AG04450 (cell line): ENCODE measurements at regions not wholly inside any gene's neighbourhood (a gene's known extent, or its start where the extent isn't known, plus 50 kb on each side); places are given as distances from the start of the nearest gene placed in this dataset.

Experiments
- CTCF ChIA-PET: fragments of 300-600, 350-600 bp; formaldehyde crosslinking; extraction: SDS; loops from one replicate; lab custom pipeline; 2022; ENCODE audit warnings: antibody characterized with exemption, inconsistent platforms; lab: Charles Lee
- POLR2A ChIA-PET: fragments of 350-600 bp; formaldehyde crosslinking; extraction: SDS; loops from one replicate; lab custom pipeline; 2021; ENCODE audit warnings: antibody characterized with exemption, inconsistent platforms; lab: Yijun Ruan, JAX
- DNase-seq: peaks from one replicate; pipeline ENCODE4 v3.0.0-alpha.2; 2011; ENCODE audit warnings: low read depth, low spot score
- H3K27ac ChIP-seq: one replicate; pipeline ENCODE4 v1.5.1; 2012; ENCODE audit warnings: low read depth, low read length, control low read depth
- H3K27me3 ChIP-seq: one replicate; pipeline ENCODE4 v1.6.0; 2012; ENCODE audit warnings: low read length; ENCODE audit not compliant: control insufficient read depth, insufficient read depth
- H3K4me3 ChIP-seq: 2 replicates; pipeline ENCODE4 v1.5.1; 2011; ENCODE audit warnings: mild to moderate bottlenecking, low read depth, low read length, control low read depth
- H3K9me3 ChIP-seq: 2 replicates; pipeline ENCODE4 v1.5.1; 2012; ENCODE audit warnings: low read length; ENCODE audit not compliant: control insufficient read depth, insufficient read depth
- TF ChIP-seq, protein P1 (sequence below): IDR thresholded peaks from 2 replicates; pipeline ENCODE4 v1.5.1; 2011; ENCODE audit warnings: low read depth, low read length, control low read depth, inconsistent platforms

- H3K9me3 ChIP-seq, result no peaks in the 10 kb centered on the region
- no peak for DNase-seq
- H3K27ac ChIP-seq, result no peak overlapping the region
- CTCF ChIA-PET, result no interaction called here
- no peaks in the 10 kb centered on the region for H3K27me3 ChIP-seq
- TF ChIP-seq, protein P1, sequence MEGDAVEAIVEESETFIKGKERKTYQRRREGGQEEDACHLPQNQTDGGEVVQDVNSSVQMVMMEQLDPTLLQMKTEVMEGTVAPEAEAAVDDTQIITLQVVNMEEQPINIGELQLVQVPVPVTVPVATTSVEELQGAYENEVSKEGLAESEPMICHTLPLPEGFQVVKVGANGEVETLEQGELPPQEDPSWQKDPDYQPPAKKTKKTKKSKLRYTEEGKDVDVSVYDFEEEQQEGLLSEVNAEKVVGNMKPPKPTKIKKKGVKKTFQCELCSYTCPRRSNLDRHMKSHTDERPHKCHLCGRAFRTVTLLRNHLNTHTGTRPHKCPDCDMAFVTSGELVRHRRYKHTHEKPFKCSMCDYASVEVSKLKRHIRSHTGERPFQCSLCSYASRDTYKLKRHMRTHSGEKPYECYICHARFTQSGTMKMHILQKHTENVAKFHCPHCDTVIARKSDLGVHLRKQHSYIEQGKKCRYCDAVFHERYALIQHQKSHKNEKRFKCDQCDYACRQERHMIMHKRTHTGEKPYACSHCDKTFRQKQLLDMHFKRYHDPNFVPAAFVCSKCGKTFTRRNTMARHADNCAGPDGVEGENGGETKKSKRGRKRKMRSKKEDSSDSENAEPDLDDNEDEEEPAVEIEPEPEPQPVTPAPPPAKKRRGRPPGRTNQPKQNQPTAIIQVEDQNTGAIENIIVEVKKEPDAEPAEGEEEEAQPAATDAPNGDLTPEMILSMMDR, result no peak
- H3K4me3 ChIP-seq, result no peak overlapping the region
- POLR2A ChIA-PET, result no interaction called here
These were observed 301.5 kb downstream of the PYDC2 start for GRCh38 chr3:191762323-191762960.

DNA sequence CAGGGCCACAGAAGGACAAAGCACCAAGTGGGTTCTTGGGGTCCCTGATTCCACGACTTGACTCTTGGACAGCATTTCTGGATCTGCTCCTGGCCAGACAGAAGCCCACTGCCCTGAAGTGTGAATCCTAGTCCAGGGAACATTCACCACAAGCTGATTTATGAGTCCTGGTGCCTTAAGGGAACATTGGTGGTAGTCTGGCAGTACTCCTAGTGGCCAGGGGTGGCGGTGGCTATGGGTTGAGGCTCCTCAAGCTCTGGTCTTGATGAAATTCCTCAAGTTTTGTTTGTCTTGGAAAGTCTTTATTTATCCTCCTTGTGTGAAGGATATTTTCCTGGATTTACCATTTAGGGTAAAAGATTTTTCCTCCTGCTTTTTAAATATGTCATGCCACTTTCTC is 307.5 kb downstream of the PYDC2 start:
- Histone ChIP-seq H3K27me3 (no peaks in the 10 kb centered on the region), H3K27ac (no peak overlapping the region), H3K4me3 (no peak overlapping the region), H3K9me3 (peaks cover 8% of the 10 kb centered on the region; the same call in 1 of the 2 replicates)
- ChIA-PET CTCF (no interaction called here), POLR2A (no interaction called here)
- DNase-seq, result no peak
- TF ChIP-seq, protein P1, result no peak

- CTCF ChIA-PET, result no interaction called here
- DNase-seq, result no peak
- Histone ChIP-seq H3K9me3 (peaks cover 8% of the 10 kb centered on the region; the same call in 1 of the 2 replicates), H3K4me3 (no peak overlapping the region), H3K27ac (no peak overlapping the region), H3K27me3 (no peaks in the 10 kb centered on the region)
- TF ChIP-seq, protein P1, result no peak
- POLR2A ChIA-PET, result no interaction called here
These were observed 309.6 kb downstream of the PYDC2 start for GRCh38 chr3:191770541-191770940.

GRCh38 chr3:191774485-191774884 is 313.5 kb downstream of the PYDC2 start:
- CTCF ChIA-PET, result no interaction called here
- no peak for DNase-seq
- Histone ChIP-seq H3K27me3 (no peaks in the 10 kb centered on the region), H3K9me3 (peaks cover 3% of the 10 kb centered on the region; the same call in 1 of the 2 replicates), H3K27ac (no peak overlapping the region), H3K4me3 (no peak overlapping the region)
- POLR2A ChIA-PET, result no interaction called here
- TF ChIP-seq, protein P1, result no peak

DNA sequence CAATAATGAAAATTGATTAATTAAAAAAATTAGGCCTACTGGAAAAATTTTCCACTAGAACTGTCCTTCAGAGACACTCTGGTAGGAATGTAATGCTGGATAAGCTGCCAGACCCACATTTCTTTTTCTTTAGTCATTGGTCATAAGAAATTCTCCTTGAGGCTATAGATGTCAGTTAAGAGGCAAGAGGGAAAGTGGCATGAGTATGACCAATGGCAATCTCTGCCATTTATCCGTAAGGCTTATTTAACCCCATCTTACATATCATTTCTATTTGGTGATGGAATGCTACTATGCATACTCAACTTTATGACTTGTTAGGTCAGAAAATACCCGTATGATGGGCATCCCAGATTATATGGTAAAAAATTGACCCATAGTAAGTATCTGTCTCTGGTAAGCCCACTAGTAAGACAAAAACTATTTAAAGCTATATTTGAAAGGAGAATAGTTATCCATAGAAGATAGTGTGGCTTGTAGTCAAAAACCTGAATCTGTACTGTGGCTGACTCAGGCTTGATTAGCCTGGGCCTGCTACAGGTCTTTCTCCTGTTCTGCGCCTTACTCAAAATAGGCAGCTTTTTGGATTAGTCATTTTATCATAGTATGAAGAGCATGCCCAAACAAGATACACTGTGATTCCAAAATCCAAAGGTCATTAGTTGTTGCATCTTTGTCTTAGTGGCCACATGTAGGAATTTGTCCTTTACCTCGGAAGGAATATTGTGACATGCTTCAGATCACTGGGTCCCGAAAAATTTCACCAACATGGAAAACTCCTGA is 314.7 kb downstream of the PYDC2 start:
- ChIA-PET POLR2A (no interaction called here), CTCF (no interaction called here)
- H3K27me3 ChIP-seq, result no peaks in the 10 kb centered on the region
- no peak for DNase-seq
- H3K27ac ChIP-seq, result no peak overlapping the region
- peaks cover 3% of the 10 kb centered on the region; the same call in 1 of the 2 replicates for H3K9me3 ChIP-seq
- no peak overlapping the region for H3K4me3 ChIP-seq
- TF ChIP-seq, protein P1, result no peak
